NCI-H146 treated with DMSO at 0.1 percent for 48 hours (cell line): ENCODE measurements at regions not wholly inside any gene's neighbourhood (a gene's known extent, or its start where the extent isn't known, plus 50 kb on each side); places are given as distances from the start of the nearest gene placed in this dataset.

Experiments
- DNase-seq: peaks from one replicate; lab custom pipeline; 2025; ENCODE audit not compliant: unreplicated experiment; lab: John Stamatoyannopoulos, UW

GRCh38 chr5:51449026-51449425 lies 65.8 kb downstream of the ISL1 start:
- DNase-seq = no peak

GRCh38 chr5:51452562-51452961 lies 69.3 kb downstream of the ISL1 start:
- DNase-seq = no peak

- peak; percentile 71 for DNase-seq
Observed at GRCh38 chr5:51465165-51465564, 81.9 kb downstream of the ISL1 start.

GRCh38 chr5:51466214-51466613 lies 83.0 kb downstream of the ISL1 start:
- DNase-seq = no peak

GRCh38 chr5:51468196-51468595 lies 84.9 kb downstream of the ISL1 start:
- DNase-seq = no peak

GRCh38 chr5:51471630-51472029 lies 88.4 kb downstream of the ISL1 start:
- no peak for DNase-seq

GRCh38 chr5:51472472-51472871 lies 89.2 kb downstream of the ISL1 start:
- DNase-seq = no peak

GRCh38 chr5:51475628-51476027 lies 92.4 kb downstream of the ISL1 start:
- DNase-seq = no peak

- no peak for DNase-seq
Observed at GRCh38 chr5:51476431-51476830, 93.2 kb downstream of the ISL1 start.

GRCh38 chr5:51479840-51480239 lies 96.6 kb downstream of the ISL1 start:
- DNase-seq = no peak

GRCh38 chr5:51484326-51484725 lies 101.1 kb downstream of the ISL1 start:
- no peak for DNase-seq

GRCh38 chr5:51486158-51486557 lies 102.9 kb downstream of the ISL1 start:
- no peak for DNase-seq

GRCh38 chr5:51487952-51488351 lies 104.7 kb downstream of the ISL1 start:
- peak; percentile 7 for DNase-seq

GRCh38 chr5:51488803-51489642 lies 105.8 kb downstream of the ISL1 start:
- DNase-seq = no peak

GRCh38 chr5:51494821-51495220 lies 111.6 kb downstream of the ISL1 start:
- no peak for DNase-seq

- DNase-seq = no peak
Observed at GRCh38 chr5:51495672-51496071, 112.4 kb downstream of the ISL1 start.

GRCh38 chr5:51517838-51518237 lies 134.6 kb downstream of the ISL1 start:
- DNase-seq = no peak

- DNase-seq = no peak
Observed at GRCh38 chr5:51518607-51519006, 135.4 kb downstream of the ISL1 start.

- no peak for DNase-seq
Observed at GRCh38 chr5:51521583-51521982, 138.3 kb downstream of the ISL1 start.

GRCh38 chr5:51539232-51539631 lies 156.0 kb downstream of the ISL1 start:
- no peak for DNase-seq

- DNase-seq = no peak
Observed at GRCh38 chr5:51544031-51544785, 161.0 kb downstream of the ISL1 start.

- DNase-seq = no peak
Observed at GRCh38 chr5:51556833-51557232, 173.6 kb downstream of the ISL1 start.
